GM19238 (cell line): ENCODE measurements at regions not wholly inside any gene's neighbourhood (a gene's known extent, or its start where the extent isn't known, plus 50 kb on each side); places are given as distances from the start of the nearest gene placed in this dataset.

Experiments used
- DNase-seq: peaks from one replicate; pipeline ENCODE4 v3.0.0; 2011; ENCODE audit warnings: low spot score; ENCODE audit not compliant: insufficient read length

- DNase-seq = no peak
Observed at GRCh38 chr1:218674280-218674773, 329.2 kb downstream of the TGFB2 start.

DNA sequence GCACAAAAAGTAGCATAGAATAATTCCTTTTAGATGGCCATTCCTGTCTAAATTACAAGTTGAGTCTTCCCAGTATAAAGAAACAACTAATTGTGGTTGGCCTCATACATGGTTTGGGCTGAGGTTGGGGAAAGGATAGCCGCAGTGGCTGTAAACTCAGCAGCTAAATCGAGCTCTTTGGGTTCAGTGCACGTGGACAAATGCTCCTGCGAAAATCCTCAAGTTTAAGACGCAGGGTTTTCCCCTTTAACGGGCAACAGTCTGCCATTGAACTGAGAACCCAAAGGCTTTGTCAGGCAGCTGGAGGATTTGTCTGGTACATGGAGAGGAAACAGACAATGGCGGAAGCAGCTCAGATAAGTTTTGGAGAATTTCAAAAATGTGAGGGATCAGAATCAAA is 331.9 kb downstream of the TGFB2 start:
- no peak for DNase-seq

DNA sequence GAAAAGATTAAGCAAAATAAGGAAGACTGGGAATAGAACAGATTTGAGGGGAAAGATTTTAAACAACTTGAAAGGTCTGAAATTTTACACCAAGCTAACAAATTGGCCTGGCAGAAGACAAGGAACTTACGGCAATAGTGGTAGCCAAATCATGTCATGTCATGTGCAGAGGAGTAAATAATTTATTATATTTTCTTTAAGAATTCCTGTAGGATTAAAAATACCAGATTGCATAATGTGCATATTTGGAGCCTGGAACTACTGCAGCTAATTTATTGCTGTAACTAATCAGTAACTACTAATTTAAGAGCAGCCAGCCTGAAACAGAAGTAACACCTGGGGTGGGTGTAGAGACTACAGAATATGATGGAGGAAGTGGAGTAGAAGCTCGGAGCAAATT is 334.3 kb downstream of the TGFB2 start:
- DNase-seq = no peak

DNA sequence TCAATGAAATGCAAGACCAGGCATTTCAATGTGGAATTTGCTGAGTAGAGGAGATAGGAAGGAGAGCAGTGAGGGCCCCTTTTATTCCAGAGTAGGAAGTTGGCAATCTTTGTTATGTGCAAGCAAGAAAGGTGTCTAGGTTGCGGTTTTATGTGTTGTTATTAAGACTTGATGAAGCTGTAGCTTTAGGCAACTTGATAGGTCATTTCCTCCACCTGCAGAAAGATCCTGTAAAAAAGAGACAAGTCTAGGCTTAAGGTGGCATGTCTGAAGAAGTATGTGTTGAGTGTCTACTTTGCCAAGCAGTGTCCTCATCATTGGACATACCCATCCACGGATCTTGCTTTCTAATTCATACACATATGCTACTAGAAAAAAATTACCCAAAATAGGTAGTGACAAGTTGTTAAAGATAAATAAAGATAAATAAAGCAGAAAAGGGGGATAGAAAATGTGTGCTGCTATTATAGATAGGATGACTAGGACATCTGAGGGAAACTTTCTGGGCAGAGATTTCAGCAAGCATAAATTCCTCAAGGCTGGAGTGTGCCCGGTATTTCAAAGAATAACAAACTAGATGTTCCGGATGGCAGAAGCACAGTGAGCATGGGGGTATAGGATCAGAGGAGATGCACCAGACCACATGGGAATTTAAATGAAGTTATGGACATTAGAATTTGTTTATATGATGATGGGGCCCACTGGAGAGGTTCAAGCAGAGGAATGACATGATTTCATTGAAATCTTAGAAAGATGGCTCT is 335.0 kb downstream of the TGFB2 start:
- DNase-seq = no peak

DNA sequence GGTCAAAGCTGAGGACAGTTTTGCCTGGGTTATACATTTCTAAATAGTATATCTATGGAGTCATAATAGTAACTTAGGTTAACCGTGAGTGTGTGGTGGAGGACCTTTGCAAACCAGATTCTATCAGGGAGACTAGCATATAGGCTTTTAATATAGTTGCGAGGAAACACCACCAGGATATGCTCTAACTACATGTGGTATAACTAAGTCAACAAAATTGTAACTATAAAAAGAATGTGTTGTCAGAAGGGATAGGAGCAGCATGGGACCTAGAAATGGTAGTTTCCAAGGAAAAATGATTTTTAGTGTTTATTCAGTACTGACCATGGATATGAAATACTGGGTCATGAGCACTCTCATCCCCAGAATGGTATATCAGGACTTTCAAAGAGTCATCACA is 338.1 kb downstream of the TGFB2 start:
- no peak for DNase-seq

- DNase-seq = no peak
Observed at GRCh38 chr1:218686258-218686657, 341.1 kb downstream of the TGFB2 start.

DNA sequence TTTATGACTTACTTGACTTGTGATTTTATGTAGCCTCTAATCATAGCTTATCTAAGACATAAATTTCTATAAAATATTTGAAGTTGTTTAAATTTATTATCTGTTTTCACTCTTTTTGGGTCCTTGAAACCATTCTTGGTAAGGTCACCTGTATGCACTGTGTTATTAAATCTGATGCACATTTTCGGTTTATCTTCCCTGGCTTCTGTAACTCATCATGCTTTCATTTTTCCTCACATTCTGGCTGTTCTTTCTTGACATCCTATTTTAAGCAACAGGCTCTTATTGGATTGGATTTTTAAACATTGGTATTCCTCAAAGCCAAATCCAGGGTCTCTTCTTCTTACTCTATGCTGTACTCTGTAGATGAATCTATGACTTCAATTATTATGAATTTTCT is 341.6 kb downstream of the TGFB2 start:
- DNase-seq = no peak

DNA sequence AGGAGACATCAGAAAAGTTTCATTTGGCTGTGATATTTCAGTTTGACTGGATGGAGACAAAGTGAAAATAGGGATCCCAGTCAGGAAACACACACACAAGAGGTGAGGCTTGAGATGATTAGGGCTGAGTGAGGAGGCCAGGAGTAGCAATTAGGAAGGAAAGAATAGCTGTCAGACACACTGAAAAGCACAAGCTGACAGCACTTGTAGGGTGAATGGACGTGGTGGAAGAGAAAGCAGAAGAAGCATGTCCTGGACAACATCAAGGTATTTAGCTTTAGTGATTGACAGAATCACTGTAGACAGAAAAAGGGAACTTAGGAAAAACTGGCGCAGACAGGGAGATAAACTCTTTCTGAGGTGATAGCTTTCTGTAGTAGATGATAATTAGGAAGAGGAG is 347.7 kb downstream of the TGFB2 start:
- no peak for DNase-seq

DNA sequence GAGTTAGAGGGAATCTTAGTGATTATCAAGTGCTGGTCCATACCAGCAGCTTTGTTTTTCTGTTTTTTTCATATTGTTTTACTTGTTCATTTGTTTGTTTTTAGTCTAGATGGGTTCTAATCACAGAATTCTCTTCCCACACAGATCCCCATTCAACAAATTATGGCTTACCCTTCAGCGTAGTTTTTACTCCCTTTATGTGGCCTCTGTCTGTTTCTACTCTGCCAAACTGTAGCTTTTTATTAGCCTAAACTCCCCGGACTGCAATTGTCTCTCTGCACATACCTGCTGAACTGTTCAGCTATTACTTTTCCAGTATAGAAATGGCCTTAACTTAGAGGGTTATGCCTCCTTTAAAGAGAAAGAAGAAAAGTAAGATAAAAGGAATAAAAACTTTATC is 348.5 kb downstream of the TGFB2 start:
- DNase-seq = no peak

DNA sequence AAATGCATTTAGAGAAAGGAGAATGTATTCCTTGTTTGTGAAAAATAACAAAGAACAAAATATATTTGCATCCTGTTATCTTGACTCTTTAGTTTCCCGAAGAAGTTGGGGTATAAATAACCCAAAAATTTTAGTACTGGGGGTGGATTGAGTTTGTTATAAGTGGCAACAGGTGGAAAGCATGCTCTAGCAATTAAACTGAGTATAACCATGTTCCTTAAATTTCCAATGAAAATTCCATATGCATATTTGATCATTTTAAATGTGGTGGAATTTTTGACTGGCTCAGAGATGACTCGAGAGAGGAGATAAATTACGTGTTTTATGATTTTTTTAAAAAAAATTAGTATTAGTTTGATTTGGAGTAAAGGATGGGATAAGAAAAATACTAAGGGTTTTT is 348.9 kb downstream of the TGFB2 start:
- no peak for DNase-seq

DNA sequence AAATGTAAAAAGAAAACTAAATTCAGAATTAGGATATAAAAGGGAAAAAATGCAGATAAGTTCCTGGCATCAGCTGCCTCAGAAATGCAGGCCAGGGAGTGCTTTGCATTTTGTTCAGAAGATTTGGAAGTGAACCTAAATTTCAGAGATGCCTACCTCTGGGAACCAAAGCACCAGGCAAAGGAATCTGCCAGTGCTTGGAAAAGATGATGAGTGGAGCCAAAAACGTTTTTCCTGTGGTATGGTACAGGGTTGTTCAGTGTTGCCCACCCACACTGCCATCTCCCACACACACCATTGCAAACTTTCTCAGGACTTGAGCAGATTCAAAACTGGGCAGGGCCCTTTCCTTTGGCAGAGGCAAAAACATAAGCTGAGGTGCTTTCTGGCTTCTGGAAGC is 349.5 kb downstream of the TGFB2 start:
- DNase-seq = no peak

DNA sequence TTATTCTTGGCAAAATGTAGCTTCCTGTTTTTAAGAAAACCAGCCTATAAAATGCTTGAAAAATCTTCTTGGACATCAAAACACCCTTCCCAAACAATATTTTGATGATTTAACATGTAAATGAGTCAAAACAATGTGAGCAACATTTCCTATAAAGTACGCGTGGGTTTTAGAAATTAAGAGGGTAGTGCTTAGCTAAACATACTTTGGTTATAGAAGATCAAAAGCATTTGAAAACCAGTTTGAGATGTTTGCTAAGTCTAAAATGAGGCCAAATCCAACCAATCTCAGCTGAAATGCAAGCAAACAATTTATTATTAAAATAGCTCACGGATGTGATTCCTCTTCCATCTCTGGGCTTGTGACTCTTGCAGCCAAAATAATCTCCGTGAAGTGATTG is 350.4 kb downstream of the TGFB2 start:
- DNase-seq = no peak

- no peak for DNase-seq
Observed at GRCh38 chr1:218698141-218698540, 353.0 kb downstream of the TGFB2 start.

- DNase-seq = no peak
Observed at GRCh38 chr1:218699421-218699820, 354.3 kb downstream of the TGFB2 start.

- no peak for DNase-seq
Observed at GRCh38 chr1:218699865-218700264, 354.7 kb downstream of the TGFB2 start.

- DNase-seq = no peak
Observed at GRCh38 chr1:218700666-218701065, 355.5 kb downstream of the TGFB2 start.

GRCh38 chr1:218701131-218701530 is 356.0 kb downstream of the TGFB2 start:
- DNase-seq = no peak

- DNase-seq = no peak
Observed at GRCh38 chr1:218702775-218703174, 357.6 kb downstream of the TGFB2 start.

- no peak for DNase-seq
Observed at GRCh38 chr1:218703836-218704235, 358.7 kb downstream of the TGFB2 start.

DNA sequence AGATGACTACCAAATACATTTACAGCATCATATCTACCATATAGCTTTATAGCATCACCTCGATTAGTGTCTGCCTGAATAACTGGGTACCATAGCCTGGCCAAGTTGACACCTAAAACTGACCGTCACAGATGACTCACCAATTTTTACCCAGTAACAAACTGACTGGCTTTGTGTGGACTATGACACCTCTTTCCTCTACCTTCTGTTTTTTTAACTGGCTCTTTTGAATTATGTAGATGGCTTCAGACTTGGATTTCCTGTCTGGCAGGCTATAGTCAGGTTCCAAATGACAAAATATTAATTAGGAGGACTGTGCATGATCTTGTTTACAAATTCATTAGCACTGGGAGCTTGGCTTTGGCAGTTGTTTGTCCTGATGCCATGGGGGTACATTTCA is 360.3 kb downstream of the TGFB2 start:
- DNase-seq = no peak

DNA sequence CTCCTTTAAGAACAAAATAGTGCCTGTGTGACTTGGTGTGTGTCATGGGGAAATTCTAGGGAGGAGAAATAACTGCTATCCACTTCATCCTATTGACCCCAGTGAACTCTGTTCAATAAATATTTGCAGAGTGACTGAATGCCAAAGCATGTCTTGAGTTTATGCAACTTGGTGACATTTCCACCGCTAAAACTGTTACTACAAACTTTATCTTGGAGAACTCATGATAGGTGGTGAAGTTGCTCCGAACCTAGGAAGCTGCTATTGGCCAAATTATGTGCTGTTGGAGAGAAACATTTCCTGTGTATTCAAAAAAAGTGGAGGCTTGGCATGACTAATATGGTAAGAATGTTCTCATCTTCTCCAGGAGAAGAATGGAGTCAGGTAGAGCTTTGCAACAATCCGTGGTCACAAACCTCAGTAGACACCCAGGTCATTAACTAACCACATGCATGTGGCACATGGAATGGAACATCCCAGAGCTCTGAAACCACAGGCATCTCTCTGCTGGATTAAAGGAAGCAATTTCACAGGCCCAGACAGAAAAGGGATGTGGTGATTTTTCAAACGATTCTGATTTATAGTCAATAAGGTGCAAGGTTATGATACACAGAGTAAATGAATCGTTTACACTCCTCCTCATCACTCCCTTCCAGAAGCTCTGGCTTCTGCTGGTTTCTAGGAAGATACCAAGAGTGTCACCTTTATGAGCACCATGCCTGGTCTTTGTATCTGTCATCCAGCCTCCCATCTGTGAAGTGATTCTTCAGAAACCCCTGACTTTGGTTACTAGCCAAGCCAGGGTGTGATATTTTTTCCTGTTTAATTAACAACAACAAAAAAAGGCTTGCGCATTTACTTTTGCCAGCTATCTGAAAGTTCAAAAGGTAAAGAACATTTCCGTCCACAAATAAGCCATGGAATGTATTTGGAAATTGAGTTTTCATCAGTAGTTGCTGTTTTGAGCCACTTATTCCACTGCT is 361.1 kb downstream of the TGFB2 start:
- DNase-seq = no peak

DNA sequence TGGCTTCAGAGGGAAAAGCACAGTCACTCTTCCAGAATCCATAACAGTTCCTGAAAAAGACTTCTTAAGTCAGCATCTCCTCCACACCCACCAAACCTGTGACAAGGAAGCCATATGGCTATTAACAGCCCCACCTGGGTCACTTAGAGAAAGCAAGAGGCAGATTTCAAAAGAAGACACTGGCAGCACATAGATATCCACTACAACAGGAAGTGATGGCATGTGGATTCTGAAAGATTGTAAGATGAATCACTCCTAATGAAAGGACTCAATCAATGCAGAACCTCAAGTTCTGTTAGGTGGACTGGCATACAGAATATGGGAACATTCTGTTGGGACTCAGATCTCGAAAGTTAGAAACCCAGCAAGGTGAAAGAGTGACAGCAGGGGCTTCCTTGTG is 365.9 kb downstream of the TGFB2 start:
- no peak for DNase-seq
